Cardiac muscle cell (in vitro differentiated cells and primary cell): ENCODE measurements at regions not wholly inside any gene's neighbourhood (a gene's known extent, or its start where the extent isn't known, plus 50 kb on each side); places are given as distances from the start of the nearest gene placed in this dataset.

Experiments
- DNase-seq, 2 donors: peaks; one replicate each; pipeline versions ENCODE4 v3.0.0 to v3.0.0-alpha.2; 2010 to 2017; ENCODE audit warnings: low read depth in 1 of 2, low spot score in 1 of 2
- H3K27ac ChIP-seq: fragments of 200-600 bp; sonication (generic); 2 replicates; pipeline ENCODE4 v1.5.1; 2016
- H3K27me3 ChIP-seq: fragments of 200-600 bp; sonication (generic); 2 replicates; pipeline ENCODE4 v1.6.0; 2016; ENCODE audit warnings: control low read depth
- H3K36me3 ChIP-seq: fragments of 200-600 bp; sonication (generic); 2 replicates; pipeline ENCODE4 v1.5.1; 2016; ENCODE audit warnings: control low read depth
- H3K4me1 ChIP-seq: fragments of 200-600 bp; sonication (generic); 2 replicates; pipeline ENCODE4 v1.8.1; 2017; ENCODE audit warnings: low read depth, mild to moderate bottlenecking, mixed run types
- H3K4me3 ChIP-seq: fragments of 200-600 bp; sonication (generic); 2 replicates; pipeline ENCODE4 v1.5.1; 2016; ENCODE audit warnings: mild to moderate bottlenecking
- H3K9me3 ChIP-seq: fragments of 200-600 bp; sonication (generic); 2 replicates; pipeline ENCODE4 v1.5.1; 2017; ENCODE audit warnings: low read depth, mild to moderate bottlenecking, control low read depth
- CTCF ChIP-seq: IDR thresholded peaks from 2 replicates; pipeline ENCODE4 v1.5.1; 2012; ENCODE audit warnings: low read depth, mild to moderate bottlenecking, low read length

- Histone ChIP-seq H3K27me3 (no peaks in the 10 kb centered on the region), H3K36me3 (no peaks in the 10 kb centered on the region), H3K4me3 (no peak overlapping the region), H3K27ac (no peak overlapping the region), H3K9me3 (no peaks in the 10 kb centered on the region), H3K4me1 (no peaks in the 10 kb centered on the region)
- TF ChIP-seq CTCF = no peak
- no peak for DNase-seq
Measured at GRCh38 chr9:113694912-113695311, 181.2 kb upstream of the ZNF618 start.

- Histone ChIP-seq H3K4me3 (no peak overlapping the region), H3K9me3 (no peaks in the 10 kb centered on the region), H3K27me3 (no peaks in the 10 kb centered on the region), H3K36me3 (no peaks in the 10 kb centered on the region), H3K4me1 (no peaks in the 10 kb centered on the region), H3K27ac (no peak overlapping the region)
- DNase-seq = no peak
- no peak for TF ChIP-seq CTCF
Measured at GRCh38 chr9:113695440-113695851, 180.7 kb upstream of the ZNF618 start.

- H3K27me3 ChIP-seq = no peaks in the 10 kb centered on the region
- no peak overlapping the region for H3K4me3 ChIP-seq
- H3K36me3 ChIP-seq = no peaks in the 10 kb centered on the region
- H3K4me1 ChIP-seq = no peaks in the 10 kb centered on the region
- DNase-seq = no peak
- no peaks in the 10 kb centered on the region for H3K9me3 ChIP-seq
- no peak overlapping the region for H3K27ac ChIP-seq
- no peak for TF ChIP-seq CTCF
Measured at GRCh38 chr9:113695901-113696300, 180.2 kb upstream of the ZNF618 start.

- TF ChIP-seq CTCF = no peak
- H3K9me3 ChIP-seq = no peaks in the 10 kb centered on the region
- no peaks in the 10 kb centered on the region for H3K4me1 ChIP-seq
- H3K36me3 ChIP-seq = no peaks in the 10 kb centered on the region
- H3K27ac ChIP-seq = no peak overlapping the region
- no peaks in the 10 kb centered on the region for H3K27me3 ChIP-seq
- DNase-seq = no peak
- H3K4me3 ChIP-seq = no peak overlapping the region
Measured at GRCh38 chr9:113701774-113702755, 174.0 kb upstream of the ZNF618 start.

GRCh38 chr9:113705306-113705927 is 170.7 kb upstream of the ZNF618 start:
- DNase-seq = no peak
- H3K9me3 ChIP-seq = no peaks in the 10 kb centered on the region
- no peaks in the 10 kb centered on the region for H3K4me1 ChIP-seq
- no peaks in the 10 kb centered on the region for H3K36me3 ChIP-seq
- TF ChIP-seq CTCF = no peak
- no peaks in the 10 kb centered on the region for H3K27me3 ChIP-seq
- H3K4me3 ChIP-seq = no peak overlapping the region
- no peak overlapping the region for H3K27ac ChIP-seq
